Adrenal gland (tissue), 9 donors: ENCODE measurements at regions not wholly inside any gene's neighbourhood (a gene's known extent, or its start where the extent isn't known, plus 50 kb on each side); places are given as distances from the start of the nearest gene placed in this dataset.

Experiments used
- DNase-seq, 7 donors: peaks; one replicate each; pipeline ENCODE4 v3.0.0-alpha.2; 2019 to 2020
- H3K27ac ChIP-seq, 5 donors: fragments of 200-600 bp; sonication (generic) in 4 of 5; 1 replicate in 3 of 5; 2 replicates in 2 of 5; pipeline versions ENCODE4 v1.5.1 to v1.8.0; 2016 to 2020; ENCODE audit warnings: mild to moderate bottlenecking in 1 of 5
- H3K27me3 ChIP-seq: fragments of 200-600 bp; 2 replicates; pipeline ENCODE4 v1.8.0; 2021
- H3K36me3 ChIP-seq, 2 donors: fragments of 200-600 bp; replicated peaks in 1 of 2; 1 replicate in 1 of 2; 2 replicates in 1 of 2; pipeline versions ENCODE4 v1.5.1 to v1.8.0; 2018 to 2022
- H3K4me1 ChIP-seq, 2 donors: fragments of 200-600 bp; replicated peaks in 1 of 2; 1 replicate in 1 of 2; 2 replicates in 1 of 2; pipeline versions ENCODE4 v1.5.1 to v1.8.0; 2018 to 2021
- H3K4me3 ChIP-seq, 4 donors: fragments of 200-600 bp; sonication (generic) in 3 of 4; one replicate each; pipeline ENCODE4 v1.5.1; 2016 to 2018
- H3K9me3 ChIP-seq, 3 donors: fragments of 200-600 bp; sonication (generic) in 1 of 3; replicated peaks in 1 of 3; 1 replicate in 2 of 3; 2 replicates in 1 of 3; pipeline versions ENCODE4 v1.5.1 to v1.8.0; 2016 to 2021
- POLR2A ChIP-seq, 2 donors: fragments of 450-650 bp; IDR thresholded peaks; one replicate each; pipeline ENCODE4 v1.6.1; 2017; ENCODE audit warnings: antibody characterized with exemption in 2 of 2, mild to moderate bottlenecking in 2 of 2, moderate library complexity in 1 of 2
- WGBS, 4 donors: extraction: QIAGEN DNeasy Blood & Tissue Kit in 2 of 4; methylation state at CpG; one replicate each; pipeline versions ENCODE4 v1.1.5 to v1.1.7; 2013 to 2017; 5-methylcytosine and 5-hydroxymethylcytosine counted together
- intact Hi-C, 2 donors: fragments of 100-400 bp; cut with DNase I; formaldehyde crosslinking; loops; one replicate each; pipeline versions ENCODE4 v1.14.1 to v1.15.0; 2022 to 2023
- TF ChIP-seq, protein P1 (sequence below), 6 experiments: fragments of 450-650 bp in 4 of 6; fragments of 200-600 bp in 2 of 6; sonication (generic) in 1 of 6; IDR thresholded peaks; 1 replicate in 5 of 6; 2 replicates in 1 of 6; pipeline versions ENCODE4 v1.5.1 to v1.8.0; 2016 to 2021; ENCODE audit warnings: antibody characterized with exemption in 6 of 6, mild to moderate bottlenecking in 2 of 6, moderate library complexity in 1 of 6
- donor health status: healthy with polysubstance abuse.
- donor health status: Bipolar disorder and iron deficiency.
- donor health status: DM: yes; HTN: yes; CAD: no.
- donor health status: DM: no; HTN: no; CAD: no.
- donor health status: DM: no; HTN: no; CAD: no.

DNA sequence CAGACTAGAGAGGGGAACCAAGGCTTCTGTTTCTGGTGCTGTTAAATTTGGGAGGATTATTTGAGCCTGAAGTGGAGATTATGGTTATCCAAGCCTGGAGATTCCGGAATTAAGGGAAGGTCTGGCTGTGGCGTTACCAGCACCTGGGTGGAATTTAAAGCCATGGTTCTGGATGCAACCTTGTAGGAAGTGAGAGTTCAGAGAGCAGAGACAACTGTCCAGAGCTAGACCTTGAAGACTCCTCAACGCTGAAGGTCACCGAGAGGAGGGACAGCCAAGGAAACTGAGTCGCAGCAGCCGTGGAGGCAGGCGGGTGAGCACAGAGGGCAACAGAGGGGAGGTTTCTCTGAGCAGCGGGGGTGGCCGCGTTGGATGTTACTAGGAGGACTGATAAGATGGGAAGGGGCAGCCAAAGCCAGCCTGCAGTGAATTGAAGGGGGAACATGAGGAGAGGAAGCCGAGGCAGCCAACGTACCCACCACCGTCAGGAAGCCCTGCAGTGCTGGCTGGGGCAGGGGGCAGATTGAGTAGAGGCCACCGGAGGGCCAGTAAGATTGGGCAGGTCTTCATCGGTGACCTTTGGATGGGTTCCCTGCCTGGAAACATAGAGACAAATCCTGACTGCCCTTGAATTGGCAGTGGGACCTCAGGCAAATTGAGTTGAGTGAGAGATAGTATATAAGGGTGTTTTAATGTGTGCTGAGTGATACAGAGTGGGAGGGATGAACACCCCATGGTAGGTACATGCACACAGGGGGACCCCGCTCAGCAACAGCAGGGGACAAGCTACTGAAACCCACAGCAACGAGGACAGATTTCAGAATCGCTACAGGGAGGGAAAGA, 90.3 kb downstream of the SNX5 start:
- H3K4me1 ChIP-seq: peaks cover 24 to 43% of the 10 kb centered on the region in 2 donors
- H3K9me3 ChIP-seq: no peaks in the 10 kb centered on the region
- DNase-seq: no peak
- H3K36me3 ChIP-seq: no peaks in the 10 kb centered on the region
- no peak overlapping the region for H3K4me3 ChIP-seq
- H3K27me3 ChIP-seq: no peaks in the 10 kb centered on the region
- H3K27ac ChIP-seq: no peak overlapping the region
- WGBS, 4 donors: 62 to 67% (median 65%) methylated on average over 18 of the region's 18 CpGs
- intact Hi-C loops: no loop called here
- no peak for TF ChIP-seq POLR2A (IDR thresholded peaks at IDR 0.05)
- TF ChIP-seq, protein P1, sequence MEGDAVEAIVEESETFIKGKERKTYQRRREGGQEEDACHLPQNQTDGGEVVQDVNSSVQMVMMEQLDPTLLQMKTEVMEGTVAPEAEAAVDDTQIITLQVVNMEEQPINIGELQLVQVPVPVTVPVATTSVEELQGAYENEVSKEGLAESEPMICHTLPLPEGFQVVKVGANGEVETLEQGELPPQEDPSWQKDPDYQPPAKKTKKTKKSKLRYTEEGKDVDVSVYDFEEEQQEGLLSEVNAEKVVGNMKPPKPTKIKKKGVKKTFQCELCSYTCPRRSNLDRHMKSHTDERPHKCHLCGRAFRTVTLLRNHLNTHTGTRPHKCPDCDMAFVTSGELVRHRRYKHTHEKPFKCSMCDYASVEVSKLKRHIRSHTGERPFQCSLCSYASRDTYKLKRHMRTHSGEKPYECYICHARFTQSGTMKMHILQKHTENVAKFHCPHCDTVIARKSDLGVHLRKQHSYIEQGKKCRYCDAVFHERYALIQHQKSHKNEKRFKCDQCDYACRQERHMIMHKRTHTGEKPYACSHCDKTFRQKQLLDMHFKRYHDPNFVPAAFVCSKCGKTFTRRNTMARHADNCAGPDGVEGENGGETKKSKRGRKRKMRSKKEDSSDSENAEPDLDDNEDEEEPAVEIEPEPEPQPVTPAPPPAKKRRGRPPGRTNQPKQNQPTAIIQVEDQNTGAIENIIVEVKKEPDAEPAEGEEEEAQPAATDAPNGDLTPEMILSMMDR (IDR thresholded peaks at IDR 0.05): no peak

DNA sequence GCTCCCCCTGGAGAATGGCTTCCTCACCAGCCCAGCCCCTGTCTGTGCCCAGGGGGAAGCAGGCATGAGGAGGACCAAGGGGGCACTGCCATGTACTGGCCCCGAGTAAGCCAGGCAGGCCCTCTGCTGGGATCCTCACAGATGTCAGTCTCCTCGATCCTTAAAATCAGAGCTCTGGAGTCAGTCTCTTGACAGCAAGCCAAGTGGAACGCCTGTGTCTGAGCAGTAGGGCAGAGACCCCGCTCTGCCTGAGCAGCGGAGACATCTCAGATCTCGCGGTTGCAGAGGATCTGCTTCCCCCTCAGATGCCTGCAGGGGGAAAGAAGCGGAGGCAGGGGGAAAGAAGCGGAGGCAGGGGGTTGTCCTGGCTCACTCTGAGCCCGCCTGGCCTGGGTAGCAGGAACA, 92.6 kb downstream of the SNX5 start:
- intact Hi-C loops: no loop called here

DNA sequence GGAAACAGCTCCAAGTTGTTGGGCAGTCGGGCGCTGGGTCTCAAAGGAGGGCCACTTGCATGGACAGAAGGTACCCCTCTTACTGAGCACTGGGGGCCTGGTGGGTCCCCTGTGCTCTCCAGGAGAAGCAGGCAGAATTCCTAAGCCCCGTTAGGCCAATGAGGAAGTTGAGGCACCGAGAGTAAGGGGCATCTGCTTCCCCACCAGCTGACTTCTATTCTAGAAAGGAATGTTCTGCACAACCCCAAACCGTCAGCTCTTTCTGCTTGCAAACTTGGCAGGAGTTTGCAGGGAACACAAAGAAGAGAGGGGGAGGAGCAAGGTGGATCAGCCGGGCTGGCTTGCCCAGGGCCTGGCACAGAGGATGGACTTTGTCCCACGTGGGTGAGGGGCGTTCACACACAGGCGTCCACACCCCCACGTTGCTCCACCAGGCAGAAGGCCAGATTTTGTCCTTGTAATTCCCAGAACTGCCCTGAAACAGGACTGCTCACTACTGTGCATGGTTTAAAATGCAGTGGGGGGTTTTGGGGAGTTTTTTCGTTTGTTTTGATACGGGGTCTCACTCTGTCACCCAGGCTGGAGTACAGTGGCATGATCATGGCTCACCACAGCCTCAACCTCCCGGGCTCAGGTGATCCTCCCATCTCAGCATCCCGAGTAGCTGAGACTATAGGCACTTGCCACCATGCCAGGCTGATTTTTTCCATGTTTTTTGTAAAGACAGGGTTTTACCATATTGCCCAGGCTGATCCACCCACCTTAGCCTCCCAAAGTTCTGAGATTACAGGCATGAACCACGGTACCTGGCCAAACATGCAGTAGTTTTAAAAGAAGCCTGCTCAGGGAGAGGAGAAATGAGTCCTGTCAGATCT, 93.3 kb downstream of the SNX5 start:
- Histone ChIP-seq H3K4me3 (no peak overlapping the region), H3K27me3 (no peaks in the 10 kb centered on the region), H3K27ac (peak overlapping the region in 4 of 5 donors; percentile 1 to 84 (median 72)), H3K4me1 (peaks cover 27 to 45% of the 10 kb centered on the region in 2 donors), H3K36me3 (no peaks in the 10 kb centered on the region), H3K9me3 (no peaks in the 10 kb centered on the region)
- intact Hi-C loops: no loop called here
- WGBS, 4 donors: 19 to 39% (median 25%) methylated on average over 12 to 15 of the region's 15 CpGs
- DNase-seq: peak; percentile 88 to 97 (median 95)
- TF ChIP-seq, protein P1 (IDR thresholded peaks at IDR 0.05): no peak
- TF ChIP-seq POLR2A (IDR thresholded peaks at IDR 0.05): peak in 1 of 2 donors; percentile 63

More for the DNA sequence above, 92.6 kb downstream of the SNX5 start:
- TF ChIP-seq, protein P1 (IDR thresholded peaks at IDR 0.05): no peak
- no peak for TF ChIP-seq POLR2A (IDR thresholded peaks at IDR 0.05)
- Histone ChIP-seq H3K27me3 (no peaks in the 10 kb centered on the region), H3K4me3 (no peak overlapping the region), H3K4me1 (peaks cover 27 to 45% of the 10 kb centered on the region in 2 donors), H3K36me3 (no peaks in the 10 kb centered on the region), H3K27ac (peak overlapping the region in 3 of 5 donors; percentile 71 to 84 (median 73)), H3K9me3 (no peaks in the 10 kb centered on the region)
- DNase-seq: peak in 1 of 7 donors; percentile 24
- 45 to 53% (median 46%) methylated on average over 6 to 10 of the region's 10 CpGs for WGBS, 4 donors
